Trophoblast cell (in vitro differentiated cells and primary cell): ENCODE measurements at regions not wholly inside any gene's neighbourhood (a gene's known extent, or its start where the extent isn't known, plus 50 kb on each side); places are given as distances from the start of the nearest gene placed in this dataset.

Source experiments
- DNase-seq, 2 donors: peaks; one replicate each; pipeline ENCODE4 v3.0.0-alpha.2; 2016
- H2AFZ ChIP-seq: 2 replicates; pipeline ENCODE4 v1.6.1; 2013; ENCODE audit warnings: low read length, moderate library complexity, mild to moderate bottlenecking; ENCODE audit not compliant: insufficient read depth, poor library complexity
- H2AK5ac ChIP-seq: 2 replicates; pipeline ENCODE4 v1.6.1; 2013; ENCODE audit warnings: mild to moderate bottlenecking, low read length
- H2BK120ac ChIP-seq: 2 replicates; pipeline ENCODE4 v1.6.1; 2013; ENCODE audit warnings: low read length, mild to moderate bottlenecking, moderate library complexity; ENCODE audit not compliant: insufficient read depth, poor library complexity
- H2BK12ac ChIP-seq: 2 replicates; pipeline ENCODE4 v1.6.1; 2013; ENCODE audit warnings: mild to moderate bottlenecking, low read length, moderate library complexity
- H2BK5ac ChIP-seq: 2 replicates; pipeline ENCODE4 v1.6.1; 2013; ENCODE audit warnings: low read length, low read depth, moderate library complexity, mild to moderate bottlenecking; ENCODE audit not compliant: poor library complexity
- H3K14ac ChIP-seq: 2 replicates; pipeline ENCODE4 v1.6.1; 2013; ENCODE audit warnings: mild to moderate bottlenecking, low read length
- H3K18ac ChIP-seq: 2 replicates; pipeline ENCODE4 v1.6.1; 2013; ENCODE audit warnings: mild to moderate bottlenecking, low read length
- H3K23ac ChIP-seq: 2 replicates; pipeline ENCODE4 v1.6.1; 2013; ENCODE audit warnings: low read length
- H3K27ac ChIP-seq: 2 replicates; pipeline ENCODE4 v1.5.1; 2013; ENCODE audit warnings: low read depth, mild to moderate bottlenecking, inconsistent platforms, low read length, moderate library complexity
- H3K27me3 ChIP-seq: 2 replicates; pipeline ENCODE4 v1.6.1; 2013; ENCODE audit warnings: inconsistent platforms, mild to moderate bottlenecking, low read length, moderate library complexity; ENCODE audit not compliant: insufficient read depth
- H3K36me3 ChIP-seq, 2 experiments: 1 replicate in 1 of 2; 2 replicates in 1 of 2; pipeline ENCODE4 v1.6.1; 2013; ENCODE audit warnings: low read length in 2 of 2, mild to moderate bottlenecking in 2 of 2, moderate library complexity in 1 of 2; ENCODE audit not compliant: insufficient read depth in 2 of 2, control insufficient read depth in 1 of 2
- H3K4ac ChIP-seq: 2 replicates; pipeline ENCODE4 v1.6.1; 2013; ENCODE audit warnings: low read depth, mild to moderate bottlenecking, low read length, moderate library complexity
- H3K4me1 ChIP-seq, 2 experiments: 1 replicate in 1 of 2; 2 replicates in 1 of 2; pipeline ENCODE4 v1.6.1; 2013; ENCODE audit warnings: low read length in 2 of 2, mild to moderate bottlenecking in 2 of 2, moderate library complexity in 1 of 2; ENCODE audit not compliant: insufficient read depth in 2 of 2, control insufficient read depth in 1 of 2
- H3K4me2 ChIP-seq: 2 replicates; pipeline ENCODE4 v1.6.1; 2013; ENCODE audit warnings: inconsistent platforms, mild to moderate bottlenecking, low read length, moderate library complexity
- H3K4me3 ChIP-seq: 2 replicates; pipeline ENCODE4 v1.5.1; 2013; ENCODE audit warnings: mild to moderate bottlenecking, low read depth, low read length, inconsistent platforms
- H3K79me1 ChIP-seq: one replicate; pipeline ENCODE4 v1.6.1; 2013; ENCODE audit warnings: low read length
- H3K79me2 ChIP-seq: 2 replicates; pipeline ENCODE4 v1.6.1; 2013; ENCODE audit warnings: low read length, mild to moderate bottlenecking; ENCODE audit not compliant: control insufficient read depth, insufficient read depth, poor library complexity
- H3K9ac ChIP-seq: 2 replicates; pipeline ENCODE4 v1.6.1; 2013; ENCODE audit warnings: mild to moderate bottlenecking, low read length
- H3K9me3 ChIP-seq: 2 replicates; pipeline ENCODE4 v1.6.1; 2013; ENCODE audit warnings: low read depth, mild to moderate bottlenecking, control low read depth, inconsistent platforms, low read length; ENCODE audit not compliant: insufficient read depth
- H4K12ac ChIP-seq: 2 replicates; pipeline ENCODE4 v1.6.1; 2013; ENCODE audit warnings: low read depth, mild to moderate bottlenecking, low read length, moderate library complexity
- H4K8ac ChIP-seq: 2 replicates; pipeline ENCODE4 v1.6.1; 2013; ENCODE audit warnings: low read depth, mild to moderate bottlenecking, low read length, moderate library complexity
- H4K91ac ChIP-seq: one replicate; pipeline ENCODE4 v1.6.1; 2013; ENCODE audit warnings: low read depth, mild to moderate bottlenecking, low read length, moderate library complexity
- WGBS: extraction: QIAGEN DNeasy Blood & Tissue Kit; methylation state at CpG from one replicate; pipeline ENCODE4 v1.1.7; 2013; ENCODE audit warnings: missing lambda C conversion rate; ENCODE audit not compliant: insufficient read length, insufficient coverage; ENCODE audit errors: extremely low coverage; 5-methylcytosine and 5-hydroxymethylcytosine counted together

- Histone ChIP-seq H3K4me2 (no peak overlapping the region), H2AFZ (no peak overlapping the region), H4K8ac (no peak overlapping the region), H3K27me3 (no peaks in the 10 kb centered on the region), H3K9me3 (peaks cover 11% of the 10 kb centered on the region), H3K4me3 (no peak overlapping the region), H3K36me3 (no peaks in the 10 kb centered on the region), H2BK120ac (no peak overlapping the region), H3K4me1 (no peaks in the 10 kb centered on the region), H2AK5ac (no peak overlapping the region), H3K9ac (no peak overlapping the region), H4K12ac (no peak overlapping the region), H4K91ac (no peak overlapping the region), H3K14ac (no peak overlapping the region), H2BK12ac (no peak overlapping the region), H3K79me2 (no peaks in the 10 kb centered on the region), H3K27ac (no peak overlapping the region), H3K18ac (no peak overlapping the region), H3K79me1 (no peaks in the 10 kb centered on the region), H3K4ac (no peak overlapping the region), H2BK5ac (no peak overlapping the region), H3K23ac (no peak overlapping the region)
- WGBS = no CpG with 5 or more reads among the region's 3 CpGs
- DNase-seq = no peak
Observed at GRCh38 chr17:77027271-77027889, 113.4 kb upstream of the SEC14L1 start.

- Histone ChIP-seq H3K9ac (no peak overlapping the region), H3K23ac (no peak overlapping the region)
Observed at GRCh38 chr17:77028900-77029299, 111.9 kb upstream of the SEC14L1 start.

GRCh38 chr17:77032929-77033328 is 107.8 kb upstream of the SEC14L1 start:
- Histone ChIP-seq H3K79me2 (no peaks in the 10 kb centered on the region), H3K4ac (no peak overlapping the region), H2BK120ac (no peak overlapping the region), H4K91ac (no peak overlapping the region), H3K14ac (no peak overlapping the region), H3K36me3 (no peaks in the 10 kb centered on the region), H3K79me1 (no peaks in the 10 kb centered on the region), H3K27me3 (no peaks in the 10 kb centered on the region), H3K4me1 (no peaks in the 10 kb centered on the region), H3K9me3 (peaks cover 5% of the 10 kb centered on the region), H2AK5ac (no peak overlapping the region), H3K4me2 (no peak overlapping the region), H4K8ac (no peak overlapping the region), H3K18ac (no peak overlapping the region), H3K4me3 (no peak overlapping the region), H2BK12ac (no peak overlapping the region), H3K23ac (no peak overlapping the region), H2AFZ (no peak overlapping the region), H3K9ac (no peak overlapping the region), H4K12ac (no peak overlapping the region), H2BK5ac (no peak overlapping the region), H3K27ac (no peak overlapping the region)
- no CpG with 5 or more reads among the region's 4 CpGs for WGBS
- no peak for DNase-seq

More at GRCh38 chr17:77028900-77029299, 111.9 kb upstream of the SEC14L1 start:
- Histone ChIP-seq H3K79me2 (no peaks in the 10 kb centered on the region), H3K4me1 (no peaks in the 10 kb centered on the region), H3K4me2 (no peak overlapping the region), H3K79me1 (no peaks in the 10 kb centered on the region), H2BK5ac (no peak overlapping the region), H2AFZ (no peak overlapping the region), H3K9me3 (peaks cover 7% of the 10 kb centered on the region), H3K4me3 (no peak overlapping the region), H3K4ac (no peak overlapping the region), H4K8ac (no peak overlapping the region), H3K27me3 (no peaks in the 10 kb centered on the region), H3K27ac (no peak overlapping the region), H2AK5ac (no peak overlapping the region), H2BK120ac (no peak overlapping the region), H2BK12ac (no peak overlapping the region), H3K36me3 (no peaks in the 10 kb centered on the region), H4K91ac (no peak overlapping the region), H3K18ac (no peak overlapping the region), H4K12ac (no peak overlapping the region), H3K14ac (no peak overlapping the region)
- no peak for DNase-seq
- no CpG with 5 or more reads among the region's 8 CpGs for WGBS

GRCh38 chr17:77033892-77034404 is 106.8 kb upstream of the SEC14L1 start:
- H3K9ac ChIP-seq = no peak overlapping the region
- H4K8ac ChIP-seq = no peak overlapping the region
- no peak overlapping the region for H3K27ac ChIP-seq
- no peak overlapping the region for H2BK12ac ChIP-seq
- no peak overlapping the region for H4K12ac ChIP-seq
- no peak overlapping the region for H3K4me2 ChIP-seq
- H3K4me1 ChIP-seq = no peaks in the 10 kb centered on the region
- WGBS = no CpG with 5 or more reads among the region's 13 CpGs
- H3K4ac ChIP-seq = no peak overlapping the region
- DNase-seq = no peak
- no peak overlapping the region for H3K14ac ChIP-seq
- no peaks in the 10 kb centered on the region for H3K79me2 ChIP-seq
- H2AFZ ChIP-seq = no peak overlapping the region
- peaks cover 5% of the 10 kb centered on the region for H3K9me3 ChIP-seq
- H2BK120ac ChIP-seq = no peak overlapping the region
- H3K4me3 ChIP-seq = no peak overlapping the region
- H3K79me1 ChIP-seq = no peaks in the 10 kb centered on the region
- H3K23ac ChIP-seq = no peak overlapping the region
- no peaks in the 10 kb centered on the region for H3K36me3 ChIP-seq
- no peak overlapping the region for H3K18ac ChIP-seq
- H2BK5ac ChIP-seq = no peak overlapping the region
- no peak overlapping the region for H4K91ac ChIP-seq
- no peaks in the 10 kb centered on the region for H3K27me3 ChIP-seq
- no peak overlapping the region for H2AK5ac ChIP-seq
